Tibial nerve (tissue), 3 donors: ENCODE measurements at regions not wholly inside any gene's neighbourhood (a gene's known extent, or its start where the extent isn't known, plus 50 kb on each side); places are given as distances from the start of the nearest gene placed in this dataset.

Experiments used
- CTCF ChIP-seq, 5 experiments: fragments of 200-600 bp in 3 of 5; fragments of 450-650 bp in 2 of 5; sonication (generic) in 3 of 5; IDR thresholded peaks; one replicate each; pipeline ENCODE4 v1.5.1; 2016 to 2019; ENCODE audit warnings: antibody characterized with exemption in 5 of 5, mild to moderate bottlenecking in 3 of 5, moderate library complexity in 2 of 5
- POLR2A ChIP-seq, 2 donors: fragments of 450-650 bp; IDR thresholded peaks; one replicate each; pipeline ENCODE4 v1.6.1; 2017; ENCODE audit warnings: antibody characterized with exemption in 2 of 2, mild to moderate bottlenecking in 2 of 2, moderate library complexity in 2 of 2

GRCh38 chrX:81377329-81377728, 175.4 kb downstream of the SH3BGRL start:
- TF ChIP-seq POLR2A (IDR thresholded peaks at IDR 0.05): no peak
- peak in 4 of 5 experiments; percentile 22 to 54 (median 48) for TF ChIP-seq CTCF (IDR thresholded peaks at IDR 0.05)
